ENCODE measurements at regions not wholly inside any gene's neighbourhood (a gene's known extent, or its start where the extent isn't known, plus 50 kb on each side); places are given as distances from the start of the nearest gene placed in this dataset.

DNA sequence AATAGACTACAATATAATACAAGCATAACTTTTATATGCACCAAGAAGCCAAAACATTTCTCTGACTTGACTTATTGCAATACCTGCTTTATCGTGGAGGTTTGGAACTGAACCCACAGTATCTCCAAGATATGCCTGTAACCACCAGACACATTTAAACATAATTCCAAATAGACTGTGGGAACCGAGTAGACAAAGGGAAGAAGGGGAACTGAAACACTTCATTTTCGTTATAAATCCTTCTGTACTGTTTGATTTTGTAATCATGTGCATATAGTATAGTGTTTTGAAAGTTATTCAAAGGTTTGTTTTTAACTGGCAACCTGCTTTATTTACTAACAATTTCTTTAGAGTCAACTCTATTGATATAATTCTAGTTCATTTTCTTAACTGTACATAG, 154.9 kb upstream of the BEND6 start:
- H3K4me3 ChIP-seq = no peak overlapping the region
- H3K27ac ChIP-seq = no peak overlapping the region
- H3K36me3 ChIP-seq = no peaks in the 10 kb centered on the region
- H3K9me3 ChIP-seq = no peaks in the 10 kb centered on the region
- TF ChIP-seq, protein P1, sequence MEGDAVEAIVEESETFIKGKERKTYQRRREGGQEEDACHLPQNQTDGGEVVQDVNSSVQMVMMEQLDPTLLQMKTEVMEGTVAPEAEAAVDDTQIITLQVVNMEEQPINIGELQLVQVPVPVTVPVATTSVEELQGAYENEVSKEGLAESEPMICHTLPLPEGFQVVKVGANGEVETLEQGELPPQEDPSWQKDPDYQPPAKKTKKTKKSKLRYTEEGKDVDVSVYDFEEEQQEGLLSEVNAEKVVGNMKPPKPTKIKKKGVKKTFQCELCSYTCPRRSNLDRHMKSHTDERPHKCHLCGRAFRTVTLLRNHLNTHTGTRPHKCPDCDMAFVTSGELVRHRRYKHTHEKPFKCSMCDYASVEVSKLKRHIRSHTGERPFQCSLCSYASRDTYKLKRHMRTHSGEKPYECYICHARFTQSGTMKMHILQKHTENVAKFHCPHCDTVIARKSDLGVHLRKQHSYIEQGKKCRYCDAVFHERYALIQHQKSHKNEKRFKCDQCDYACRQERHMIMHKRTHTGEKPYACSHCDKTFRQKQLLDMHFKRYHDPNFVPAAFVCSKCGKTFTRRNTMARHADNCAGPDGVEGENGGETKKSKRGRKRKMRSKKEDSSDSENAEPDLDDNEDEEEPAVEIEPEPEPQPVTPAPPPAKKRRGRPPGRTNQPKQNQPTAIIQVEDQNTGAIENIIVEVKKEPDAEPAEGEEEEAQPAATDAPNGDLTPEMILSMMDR (IDR thresholded peaks at IDR 0.05) = no peak
- TF ChIP-seq POLR2A (IDR thresholded peaks at IDR 0.05) (no peak), EP300 (IDR thresholded peaks at IDR 0.05) (no peak), POLR2AphosphoS5 (IDR thresholded peaks at IDR 0.05) (no peak)
- ATAC-seq (ENCODE audit: low FRiP score in 2 of 2) = no peak
- no peak for DNase-seq
- H3K27me3 ChIP-seq = no peaks in the 10 kb centered on the region
- H3K4me1 ChIP-seq = no peaks in the 10 kb centered on the region
- 58 to 63% methylated on average over 3 of the region's 3 CpGs for WGBS, 2 donors

DNA sequence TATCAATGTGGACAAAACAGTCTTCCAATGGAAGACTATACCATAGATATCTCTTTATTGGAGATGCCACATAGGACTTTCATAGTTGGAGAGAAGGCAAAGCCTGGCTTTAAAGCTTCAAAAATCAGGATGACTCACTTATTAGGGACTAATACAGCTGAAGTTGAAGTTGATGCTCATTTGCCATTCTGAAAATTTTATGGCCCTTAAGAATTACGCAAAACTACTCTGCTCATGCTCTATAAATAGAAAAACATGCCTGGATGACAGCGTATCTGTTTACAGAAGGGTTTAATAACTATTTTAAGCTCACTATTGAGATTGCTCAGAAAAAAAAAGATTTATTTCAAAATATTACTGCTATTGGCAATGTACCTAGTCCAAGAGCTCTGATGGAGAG, 155.5 kb upstream of the DST start:
- no peak overlapping the region for H3K4me3 ChIP-seq
- DNase-seq = no peak
- H3K27me3 ChIP-seq = no peaks in the 10 kb centered on the region
- H3K27ac ChIP-seq = no peak overlapping the region
- peak in 1 of 2 donors; percentile 47 for ATAC-seq (ENCODE audit: low FRiP score in 2 of 2)
- no peaks in the 10 kb centered on the region for H3K9me3 ChIP-seq
- TF ChIP-seq POLR2AphosphoS5 (IDR thresholded peaks at IDR 0.05) (no peak), POLR2A (IDR thresholded peaks at IDR 0.05) (no peak), EP300 (IDR thresholded peaks at IDR 0.05) (no peak)
- TF ChIP-seq, protein P1 (IDR thresholded peaks at IDR 0.05) = no peak
- no peaks in the 10 kb centered on the region for H3K4me1 ChIP-seq
- 57 to 61% methylated on average over 2 of the region's 2 CpGs for WGBS, 2 donors
- H3K36me3 ChIP-seq = no peaks in the 10 kb centered on the region

- Histone ChIP-seq H3K27me3 (no peaks in the 10 kb centered on the region), H3K27ac (no peak overlapping the region), H3K9me3 (no peaks in the 10 kb centered on the region), H3K36me3 (no peaks in the 10 kb centered on the region), H3K4me1 (no peaks in the 10 kb centered on the region), H3K4me3 (no peak overlapping the region)
- ATAC-seq (ENCODE audit: low FRiP score in 2 of 2) (peak in 1 of 2 donors; percentile 40), DNase-seq (no peak)
- 90 to 94% methylated on average over 1 of the region's 1 CpG for WGBS, 2 donors
- TF ChIP-seq, protein P1 (IDR thresholded peaks at IDR 0.05) = no peak
- TF ChIP-seq POLR2AphosphoS5 (IDR thresholded peaks at IDR 0.05) = no peak
- TF ChIP-seq EP300 (IDR thresholded peaks at IDR 0.05) = no peak
- no peak for TF ChIP-seq POLR2A (IDR thresholded peaks at IDR 0.05)
Measured at GRCh38 chr6:56796196-56796532, 153.5 kb upstream of the DST start.

GRCh38 chr6:56795466-56796195, 152.9 kb upstream of the DST start:
- DNase-seq = no peak
- no peak overlapping the region for H3K27ac ChIP-seq
- H3K4me3 ChIP-seq = no peak overlapping the region
- H3K27me3 ChIP-seq = no peaks in the 10 kb centered on the region
- TF ChIP-seq EP300 (IDR thresholded peaks at IDR 0.05) (no peak), POLR2A (IDR thresholded peaks at IDR 0.05) (no peak), POLR2AphosphoS5 (IDR thresholded peaks at IDR 0.05) (no peak)
- TF ChIP-seq, protein P1 (IDR thresholded peaks at IDR 0.05) = no peak
- no peaks in the 10 kb centered on the region for H3K36me3 ChIP-seq
- WGBS, 2 donors = 85% methylated on average over 6 of the region's 6 CpGs
- no peak for ATAC-seq (ENCODE audit: low FRiP score in 2 of 2)
- no peaks in the 10 kb centered on the region for H3K9me3 ChIP-seq
- H3K4me1 ChIP-seq = no peaks in the 10 kb centered on the region

- H3K4me1 ChIP-seq = no peaks in the 10 kb centered on the region
- TF ChIP-seq POLR2A (IDR thresholded peaks at IDR 0.05) (no peak), POLR2AphosphoS5 (IDR thresholded peaks at IDR 0.05) (no peak)
- DNase-seq (no peak), ATAC-seq (ENCODE audit: low FRiP score in 2 of 2) (no peak)
- H3K4me3 ChIP-seq = no peak overlapping the region
- no peaks in the 10 kb centered on the region for H3K9me3 ChIP-seq
- no peaks in the 10 kb centered on the region for H3K27me3 ChIP-seq
- no peak overlapping the region for H3K27ac ChIP-seq
- no peaks in the 10 kb centered on the region for H3K36me3 ChIP-seq
Measured at GRCh38 chr6:56794421-56794820, 151.7 kb upstream of the DST start.

Measured in upper lobe of left lung (tissue), 6 donors.